Amniotic epithelial cell (primary cell): ENCODE measurements at regions not wholly inside any gene's neighbourhood (a gene's known extent, or its start where the extent isn't known, plus 50 kb on each side); places are given as distances from the start of the nearest gene placed in this dataset.
A peak's percentile ranks its signal among the peaks of the same experiment; 100 is the strongest.

Experiments used
- DNase-seq: peaks from one replicate; pipeline ENCODE4 v3.0.0-alpha.2; 2010; ENCODE audit warnings: low read depth

GRCh38 chr5:106882035-106882434, 788.7 kb downstream of the EFNA5 start:
- DNase-seq = peak; percentile 21

DNA sequence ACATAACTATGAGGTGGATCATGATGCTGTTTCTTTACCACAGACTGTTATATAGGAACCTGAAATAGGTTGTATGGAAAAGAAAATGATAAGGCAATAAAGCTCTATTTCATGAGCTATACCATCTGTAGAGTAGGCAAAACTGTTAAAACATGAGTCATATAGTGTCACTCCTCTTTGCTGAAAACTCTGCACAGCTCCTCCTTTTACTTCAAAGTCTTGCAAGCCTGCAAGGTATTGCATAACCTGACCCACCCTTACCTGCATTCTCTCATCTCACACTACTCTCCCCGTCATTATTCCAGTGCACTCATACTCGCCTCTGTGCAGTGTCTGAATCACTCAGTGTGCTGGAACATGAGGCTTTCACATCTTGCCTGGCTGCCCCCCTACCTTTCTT, 790.1 kb downstream of the EFNA5 start:
- no peak for DNase-seq

GRCh38 chr5:106877881-106878280, 792.9 kb downstream of the EFNA5 start:
- DNase-seq = no peak

DNA sequence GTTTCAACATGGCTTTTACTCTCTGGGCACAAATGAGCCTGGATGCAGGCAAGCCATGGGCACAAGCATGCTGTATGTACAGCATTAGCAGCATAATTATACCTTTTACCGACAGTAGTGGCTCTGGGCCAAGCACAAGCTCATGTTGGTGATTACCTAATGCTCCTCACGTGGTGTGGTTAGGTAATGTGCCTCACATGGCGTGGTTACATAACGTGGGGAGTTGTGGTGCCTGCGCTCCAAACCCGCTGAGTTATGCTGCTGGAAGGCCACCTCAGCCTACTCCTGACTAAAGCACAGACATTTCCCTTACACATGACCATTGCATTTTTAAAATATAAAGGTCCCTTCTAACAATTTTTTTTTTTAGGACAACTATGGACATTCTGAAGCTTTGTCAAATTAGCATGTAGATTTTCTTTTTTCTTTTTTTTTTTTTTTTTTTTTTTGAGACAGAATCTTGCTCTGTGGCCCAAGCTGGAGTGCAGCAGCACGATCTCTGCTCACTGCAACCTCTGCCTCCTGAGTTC, 794.0 kb downstream of the EFNA5 start:
- DNase-seq = peak; percentile 32

DNA sequence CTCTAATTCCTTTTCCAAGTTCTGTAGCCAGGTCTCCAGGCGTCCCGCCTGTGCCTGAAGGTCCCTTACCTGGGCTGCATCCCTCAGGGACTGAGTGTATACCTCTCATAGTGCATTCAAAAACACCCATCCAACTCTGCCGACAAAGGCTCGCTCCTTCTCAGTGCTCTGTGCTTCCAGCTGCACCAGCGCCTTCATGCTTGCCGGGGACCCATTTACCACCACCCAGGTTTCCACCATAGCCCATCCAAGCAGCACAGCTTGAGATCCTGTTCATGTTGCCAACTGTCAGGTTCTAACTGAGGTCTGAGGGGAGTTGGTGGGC, 794.5 kb downstream of the EFNA5 start:
- DNase-seq = no peak

GRCh38 chr5:106875591-106876297, 795.0 kb downstream of the EFNA5 start:
- DNase-seq = peak; percentile 20

DNA sequence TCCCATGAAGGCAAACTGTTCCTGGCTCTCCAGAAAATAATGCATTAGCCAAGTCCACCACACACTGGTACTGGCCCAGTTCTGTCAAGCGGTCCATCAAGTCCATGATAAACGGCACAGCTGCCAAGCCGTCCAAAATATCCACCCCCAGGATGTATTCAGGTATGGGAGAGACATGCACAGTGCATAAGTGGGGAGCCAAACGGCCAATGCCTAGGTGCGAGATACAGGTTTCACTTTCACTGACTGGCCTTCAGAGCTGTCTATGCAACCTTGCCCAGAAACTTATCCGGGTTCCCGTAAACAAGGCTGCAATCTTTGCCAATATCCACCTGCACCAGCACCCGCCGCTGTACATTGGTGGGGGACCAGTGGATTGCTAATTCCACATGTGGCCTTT, 795.8 kb downstream of the EFNA5 start:
- DNase-seq = no peak

DNA sequence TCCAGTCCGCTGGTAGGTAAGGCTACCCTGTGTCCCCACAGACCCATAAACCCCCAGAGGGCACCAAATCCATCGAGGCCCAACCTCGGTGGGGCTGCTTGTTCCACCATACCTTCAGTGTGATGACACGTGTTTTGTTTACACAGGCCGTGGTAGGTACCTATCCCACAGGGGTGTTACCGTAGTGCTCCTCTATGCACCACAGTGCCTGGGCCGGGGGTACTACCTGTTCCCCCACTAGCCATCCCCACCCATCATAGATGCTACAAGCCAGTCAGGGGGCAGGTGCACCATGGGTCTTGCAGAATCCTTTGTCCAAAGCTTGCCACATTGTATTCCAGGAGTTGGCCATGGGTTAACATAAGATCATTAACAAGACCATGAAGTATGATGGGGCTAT, 796.2 kb downstream of the EFNA5 start:
- no peak for DNase-seq

- no peak for DNase-seq
Measured at GRCh38 chr5:106873568-106873967, 797.2 kb downstream of the EFNA5 start.

- no peak for DNase-seq
Measured at GRCh38 chr5:106865279-106865678, 805.5 kb downstream of the EFNA5 start.

DNA sequence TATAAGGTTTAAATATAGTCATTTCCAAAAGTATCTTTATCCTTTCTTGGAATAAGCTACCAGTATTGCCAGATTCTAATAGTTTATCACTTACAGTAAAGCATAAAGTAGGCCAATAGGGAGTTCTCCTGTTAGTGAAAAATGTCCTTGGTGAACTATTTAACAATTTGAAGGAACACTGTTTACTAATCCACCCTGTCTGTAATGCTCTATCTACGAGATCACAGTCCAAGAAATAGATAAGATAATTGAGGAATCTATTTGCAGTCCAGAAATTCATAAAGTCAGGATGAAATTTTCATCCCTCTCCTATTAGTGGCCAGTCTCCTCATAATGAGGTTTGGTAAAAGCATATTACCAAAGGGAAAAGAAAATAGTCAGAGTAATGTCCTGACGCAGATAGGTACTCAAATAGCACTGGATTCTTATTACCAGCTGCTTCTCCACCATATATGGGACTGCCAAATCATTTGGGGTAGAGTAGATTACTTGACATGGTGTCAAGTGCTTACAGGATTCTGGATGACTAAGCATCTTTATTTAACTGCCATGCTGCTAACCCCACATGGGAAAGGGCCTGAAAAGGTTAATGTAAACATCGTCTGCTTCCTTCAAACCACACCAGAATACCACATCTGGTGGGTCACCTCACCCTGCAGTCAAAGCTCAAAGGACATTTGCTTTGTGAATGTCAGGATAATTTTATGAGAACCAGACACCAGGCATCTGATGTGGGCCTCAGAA, 808.1 kb downstream of the EFNA5 start:
- DNase-seq = peak; percentile 37

DNA sequence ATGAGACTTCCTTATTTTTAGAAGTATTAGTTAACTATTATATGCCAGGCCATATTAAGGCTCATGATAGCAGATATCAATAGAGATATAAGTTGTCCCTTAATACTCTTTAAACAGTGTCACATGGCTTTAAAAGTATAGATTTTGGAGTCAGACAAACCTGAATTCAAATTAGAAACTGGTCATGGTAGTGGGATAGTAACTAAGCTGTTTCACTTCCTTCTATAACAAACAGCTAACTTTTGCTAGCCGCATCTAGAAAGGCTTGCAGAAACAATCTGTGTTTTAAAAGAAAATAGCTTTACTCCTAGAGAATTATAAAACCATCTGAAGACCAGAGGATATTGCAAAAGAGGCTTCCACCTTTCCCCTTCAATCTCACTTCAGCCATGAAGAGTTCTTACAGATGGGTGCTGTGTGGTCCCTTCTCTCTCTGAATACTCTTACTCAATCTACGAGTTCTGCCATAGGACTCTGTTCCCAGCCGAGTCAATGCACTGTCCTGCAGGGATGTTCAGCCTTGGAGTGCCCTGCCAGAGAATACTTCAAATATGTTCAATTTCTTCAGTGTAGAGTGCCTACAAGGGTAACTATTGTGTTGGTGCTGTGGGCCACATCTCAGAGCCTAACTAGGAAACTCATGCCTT, 810.2 kb downstream of the EFNA5 start:
- DNase-seq = no peak

- DNase-seq = no peak
Measured at GRCh38 chr5:106858616-106859015, 812.1 kb downstream of the EFNA5 start.

DNA sequence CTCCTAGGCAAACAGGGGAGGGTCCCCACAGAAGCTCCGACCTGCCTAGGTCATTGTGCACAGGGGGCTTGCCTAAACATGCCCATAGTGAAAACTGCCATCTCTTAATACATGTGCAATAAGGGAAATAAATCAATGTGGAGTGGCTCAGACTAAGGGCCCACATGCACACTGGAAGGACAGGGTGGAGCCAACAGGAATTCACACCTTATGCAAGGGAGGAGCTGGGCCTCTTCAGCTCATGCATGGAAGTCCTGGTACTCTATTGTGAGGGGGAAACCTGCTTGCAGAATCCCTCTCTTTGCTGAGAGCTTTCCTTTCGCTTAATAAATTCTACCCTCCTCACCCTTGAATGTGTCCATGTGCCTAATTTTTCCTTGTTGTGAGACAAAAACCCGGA, 815.8 kb downstream of the EFNA5 start:
- no peak for DNase-seq

DNA sequence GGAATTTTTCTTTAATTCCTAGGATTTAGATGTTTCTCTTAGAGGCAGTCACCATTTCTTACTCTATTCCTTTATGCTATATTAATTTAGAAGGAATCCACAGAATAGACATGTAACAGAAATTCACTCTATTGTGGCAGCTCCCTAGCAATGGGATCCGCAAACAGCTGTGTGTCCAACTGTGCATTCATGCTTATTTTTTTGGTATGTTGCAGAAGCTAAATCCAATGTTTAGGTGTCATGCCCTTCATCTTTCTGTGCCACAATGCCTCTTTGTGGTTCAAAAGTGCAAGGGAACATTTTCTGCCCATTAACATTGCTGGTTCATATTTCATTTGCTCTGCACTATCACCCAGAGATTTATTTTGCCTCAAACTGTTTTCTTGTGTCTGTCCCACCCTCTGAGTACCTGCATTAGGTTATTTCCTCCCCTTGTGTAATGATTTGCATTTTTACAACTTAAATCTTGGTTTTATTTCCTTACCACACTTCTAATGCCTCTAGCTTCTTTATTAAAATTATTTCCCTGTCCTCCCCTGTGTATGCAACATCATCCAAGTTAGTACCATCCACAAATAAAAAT, 816.5 kb downstream of the EFNA5 start:
- DNase-seq = no peak

- DNase-seq = peak; percentile 15
Measured at GRCh38 chr5:106853266-106853665, 817.5 kb downstream of the EFNA5 start.

DNA sequence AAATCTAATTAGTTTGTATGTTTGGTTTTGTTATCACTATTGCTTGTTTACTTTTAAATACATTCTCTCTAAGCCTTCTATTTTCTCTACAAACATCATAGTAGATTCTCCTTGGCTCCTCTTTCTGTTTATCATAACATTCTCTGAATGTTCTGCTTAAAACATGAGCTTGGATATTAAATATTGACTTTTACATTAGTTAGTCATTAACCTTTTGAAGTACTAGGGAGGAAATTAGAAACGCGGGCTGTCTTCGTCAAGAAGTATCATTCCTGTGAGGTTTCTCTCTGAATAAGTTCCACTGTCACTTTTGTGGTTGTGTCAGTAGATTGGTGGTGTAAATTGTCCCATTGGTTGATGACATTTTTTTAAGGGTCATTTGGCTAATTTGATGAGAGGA, 821.5 kb downstream of the EFNA5 start:
- DNase-seq = no peak

DNA sequence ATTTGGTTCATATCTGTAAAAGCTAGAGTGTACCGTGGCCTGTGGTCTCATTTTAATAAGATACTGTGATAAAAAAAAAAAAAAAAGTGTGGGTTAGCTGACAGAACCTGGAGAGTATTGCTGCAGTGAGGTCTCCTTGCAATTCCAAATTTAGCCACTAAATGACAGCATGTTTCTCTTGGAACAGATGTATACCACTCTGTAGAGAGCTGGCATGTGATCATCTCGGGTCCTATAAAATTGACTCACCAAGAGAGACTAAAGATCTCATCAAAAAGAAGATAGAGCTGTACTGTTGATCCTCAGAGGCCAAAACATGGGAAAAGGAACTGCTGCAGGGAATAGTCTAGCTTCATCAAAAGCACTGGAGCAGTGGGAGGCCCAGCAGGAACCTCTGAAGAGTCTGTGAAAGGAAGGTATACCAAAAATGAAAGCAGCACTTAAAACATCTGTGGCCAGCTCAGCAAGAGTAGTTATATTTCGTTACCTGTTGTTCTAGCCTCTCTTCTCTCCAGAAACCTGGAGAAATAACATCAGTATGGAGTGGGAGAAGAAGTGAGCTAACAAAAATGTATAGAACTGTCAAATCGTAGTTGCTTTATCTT, 826.8 kb downstream of the EFNA5 start:
- DNase-seq = peak; percentile 51

- no peak for DNase-seq
Measured at GRCh38 chr5:106833517-106833916, 837.2 kb downstream of the EFNA5 start.

DNA sequence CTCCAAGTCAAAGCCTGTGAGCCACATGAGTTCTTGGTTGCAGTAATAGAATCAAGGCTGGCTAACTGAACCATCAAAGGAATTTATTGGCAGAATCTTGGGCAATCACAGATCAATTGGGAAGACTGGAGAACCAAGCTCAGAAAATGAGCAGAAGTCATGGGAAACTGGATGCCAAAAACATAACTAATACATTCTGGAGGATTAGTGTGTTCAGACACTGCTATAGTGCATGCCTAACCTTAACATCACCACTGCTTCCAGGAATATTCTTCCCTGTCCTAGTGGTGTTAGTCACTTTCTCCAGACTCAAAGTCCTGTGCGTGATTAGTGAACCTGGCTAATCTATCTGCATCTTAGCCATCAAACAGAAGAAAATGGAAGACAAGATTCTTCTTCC, 843.7 kb downstream of the EFNA5 start:
- DNase-seq = peak; percentile 69

DNA sequence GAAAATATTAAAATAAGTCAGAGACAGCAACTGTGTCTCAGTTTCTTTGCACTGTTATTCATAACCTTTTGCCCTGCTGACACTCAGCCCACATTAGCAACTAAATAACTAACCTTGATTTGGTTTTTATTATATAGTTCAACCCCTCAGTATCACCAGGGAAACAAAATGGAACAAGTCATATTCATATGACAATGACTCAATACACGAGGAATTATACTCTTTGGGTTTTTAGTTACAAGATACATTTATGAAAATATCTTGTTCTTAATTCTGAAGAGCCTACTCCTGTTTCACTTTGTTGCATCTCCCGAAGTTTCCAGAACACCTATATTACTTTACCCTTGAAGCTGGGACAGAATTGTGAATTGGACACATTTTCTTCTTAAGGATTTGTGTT, 845.4 kb downstream of the EFNA5 start:
- peak; percentile 11 for DNase-seq

- DNase-seq = peak; percentile 38
Measured at GRCh38 chr5:106822851-106823250, 847.9 kb downstream of the EFNA5 start.
